Prostate gland (tissue), 2 donors: ENCODE measurements at regions not wholly inside any gene's neighbourhood (a gene's known extent, or its start where the extent isn't known, plus 50 kb on each side); places are given as distances from the start of the nearest gene placed in this dataset.

Source experiments
- DNase-seq: peaks from one replicate; pipeline ENCODE4 v3.0.0-alpha.2; 2019; ENCODE audit warnings: low spot score
- H3K27ac ChIP-seq, 2 donors: fragments of 200-600 bp; sonication (generic); 2 replicates each; pipeline ENCODE4 v1.5.1; 2017 to 2019
- H3K27me3 ChIP-seq: fragments of 200-600 bp; sonication (generic); replicated peaks from 2 replicates; pipeline ENCODE4 v1.5.1; 2019; ENCODE audit not compliant: insufficient read depth
- H3K36me3 ChIP-seq, 2 donors: fragments of 200-600 bp; sonication (generic); 1 replicate in 1 of 2; 2 replicates in 1 of 2; pipeline versions ENCODE4 v1.5.1 to v1.8.1; 2017 to 2019
- H3K4me1 ChIP-seq: fragments of 200-600 bp; sonication (generic); replicated peaks from 2 replicates; pipeline ENCODE4 v1.5.1; 2019
- H3K4me3 ChIP-seq, 2 donors: fragments of 200-600 bp; sonication (generic); 2 replicates each; pipeline ENCODE4 v1.5.1; 2017 to 2019
- H3K9me3 ChIP-seq: fragments of 200-600 bp; sonication (generic); 2 replicates; pipeline ENCODE4 v1.5.1; 2017
- CTCF ChIP-seq, 4 experiments: fragments of 200-600 bp in 2 of 4; fragments of 450-650 bp in 2 of 4; sonication (generic) in 2 of 4; IDR thresholded peaks; 1 replicate in 3 of 4; 2 replicates in 1 of 4; pipeline ENCODE4 v1.5.1; 2016 to 2019; ENCODE audit warnings: antibody characterized with exemption in 4 of 4, mild to moderate bottlenecking in 2 of 4, moderate library complexity in 2 of 4
- POLR2A ChIP-seq: fragments of 450-650 bp; IDR thresholded peaks from one replicate; pipeline ENCODE4 v1.6.1; 2016; ENCODE audit warnings: antibody characterized with exemption, mild to moderate bottlenecking
- POLR2AphosphoS5 ChIP-seq: sonication (generic); formaldehyde crosslinking; IDR thresholded peaks from one replicate; pipeline ENCODE4 v1.6.1; 2017; ENCODE audit warnings: antibody characterized with exemption
- WGBS: methylation state at CpG from one replicate; pipeline ENCODE4 v1.1.5; 2018; 5-methylcytosine and 5-hydroxymethylcytosine counted together
- intact Hi-C: fragments of 100-400 bp; cut with DNase I; formaldehyde crosslinking; loops from one replicate; pipeline ENCODE4 v1.14.2; 2022

- Histone ChIP-seq H3K36me3 (no peaks in the 10 kb centered on the region), H3K27ac (no peak overlapping the region), H3K4me3 (no peak overlapping the region), H3K4me1 (no peaks in the 10 kb centered on the region), H3K27me3 (no peaks in the 10 kb centered on the region), H3K9me3 (no peaks in the 10 kb centered on the region)
- TF ChIP-seq POLR2A (no peak), CTCF (IDR thresholded peaks at IDR 0.05) (no peak), POLR2AphosphoS5 (peak; percentile 29)
- 48% methylated on average over 4 of the region's 4 CpGs for WGBS
- intact Hi-C loops = no loop called here
- DNase-seq = no peak
Observed at GRCh38 chr6:113619077-113619476, 238.1 kb upstream of the MARCKS start.

GRCh38 chr6:113620386-113620785 is 236.8 kb upstream of the MARCKS start:
- Histone ChIP-seq H3K9me3 (no peaks in the 10 kb centered on the region), H3K4me3 (no peak overlapping the region), H3K27me3 (no peaks in the 10 kb centered on the region), H3K4me1 (no peaks in the 10 kb centered on the region), H3K27ac (no peak overlapping the region), H3K36me3 (no peaks in the 10 kb centered on the region)
- no peak for DNase-seq
- 29% methylated on average over 2 of the region's 2 CpGs for WGBS
- intact Hi-C loops = no loop called here
- TF ChIP-seq CTCF (IDR thresholded peaks at IDR 0.05) (no peak), POLR2AphosphoS5 (no peak), POLR2A (no peak)

GRCh38 chr6:113622254-113622653 is 234.9 kb upstream of the MARCKS start:
- Histone ChIP-seq H3K9me3 (no peaks in the 10 kb centered on the region), H3K4me1 (no peaks in the 10 kb centered on the region), H3K27me3 (no peaks in the 10 kb centered on the region), H3K4me3 (no peak overlapping the region), H3K36me3 (no peaks in the 10 kb centered on the region), H3K27ac (no peak overlapping the region)
- TF ChIP-seq CTCF (IDR thresholded peaks at IDR 0.05) (no peak), POLR2A (no peak), POLR2AphosphoS5 (no peak)
- DNase-seq = no peak
- 82% methylated on average over 5 of the region's 5 CpGs for WGBS
- intact Hi-C loops = no loop called here

- no peaks in the 10 kb centered on the region for H3K9me3 ChIP-seq
- no peak overlapping the region for H3K4me3 ChIP-seq
- no peaks in the 10 kb centered on the region for H3K36me3 ChIP-seq
- H3K4me1 ChIP-seq = no peaks in the 10 kb centered on the region
- no peaks in the 10 kb centered on the region for H3K27me3 ChIP-seq
- TF ChIP-seq POLR2A (no peak), CTCF (IDR thresholded peaks at IDR 0.05) (no peak)
- intact Hi-C loops = no loop called here
- no peak for DNase-seq
- H3K27ac ChIP-seq = no peak overlapping the region
Observed at GRCh38 chr6:113623129-113623528, 234.0 kb upstream of the MARCKS start.

GRCh38 chr6:113625850-113626249 is 231.3 kb upstream of the MARCKS start:
- no peaks in the 10 kb centered on the region for H3K27me3 ChIP-seq
- H3K36me3 ChIP-seq = no peaks in the 10 kb centered on the region
- no peak for DNase-seq
- H3K9me3 ChIP-seq = no peaks in the 10 kb centered on the region
- no peaks in the 10 kb centered on the region for H3K4me1 ChIP-seq
- H3K27ac ChIP-seq = no peak overlapping the region
- H3K4me3 ChIP-seq = no peak overlapping the region
- 95% methylated on average over 3 of the region's 3 CpGs for WGBS
- TF ChIP-seq POLR2A (no peak), POLR2AphosphoS5 (no peak), CTCF (IDR thresholded peaks at IDR 0.05) (no peak)
- intact Hi-C loops = no loop called here
